ENCODE measurements at regions not wholly inside any gene's neighbourhood (a gene's known extent, or its start where the extent isn't known, plus 50 kb on each side); places are given as distances from the start of the nearest gene placed in this dataset.

DNA sequence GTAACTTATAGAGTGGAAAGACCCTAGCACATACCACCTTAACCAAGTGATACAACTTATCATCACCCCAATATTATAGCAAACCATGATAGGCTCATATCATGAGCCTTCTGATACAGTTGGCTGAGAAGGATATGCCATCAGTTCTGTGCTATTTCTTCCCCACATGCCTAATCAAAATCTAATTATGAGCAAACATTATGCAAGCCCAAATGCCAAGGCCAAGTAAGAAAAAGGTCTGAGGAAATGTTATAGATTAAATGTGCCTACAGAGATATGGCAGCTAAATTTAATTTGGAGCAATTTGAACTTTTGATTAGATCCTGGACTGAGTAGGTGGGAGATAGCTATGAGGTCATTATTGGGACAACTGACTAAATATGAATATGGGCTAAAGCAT lies 225.9 kb upstream of the PMFBP1 start:
- TF ChIP-seq, protein P1, sequence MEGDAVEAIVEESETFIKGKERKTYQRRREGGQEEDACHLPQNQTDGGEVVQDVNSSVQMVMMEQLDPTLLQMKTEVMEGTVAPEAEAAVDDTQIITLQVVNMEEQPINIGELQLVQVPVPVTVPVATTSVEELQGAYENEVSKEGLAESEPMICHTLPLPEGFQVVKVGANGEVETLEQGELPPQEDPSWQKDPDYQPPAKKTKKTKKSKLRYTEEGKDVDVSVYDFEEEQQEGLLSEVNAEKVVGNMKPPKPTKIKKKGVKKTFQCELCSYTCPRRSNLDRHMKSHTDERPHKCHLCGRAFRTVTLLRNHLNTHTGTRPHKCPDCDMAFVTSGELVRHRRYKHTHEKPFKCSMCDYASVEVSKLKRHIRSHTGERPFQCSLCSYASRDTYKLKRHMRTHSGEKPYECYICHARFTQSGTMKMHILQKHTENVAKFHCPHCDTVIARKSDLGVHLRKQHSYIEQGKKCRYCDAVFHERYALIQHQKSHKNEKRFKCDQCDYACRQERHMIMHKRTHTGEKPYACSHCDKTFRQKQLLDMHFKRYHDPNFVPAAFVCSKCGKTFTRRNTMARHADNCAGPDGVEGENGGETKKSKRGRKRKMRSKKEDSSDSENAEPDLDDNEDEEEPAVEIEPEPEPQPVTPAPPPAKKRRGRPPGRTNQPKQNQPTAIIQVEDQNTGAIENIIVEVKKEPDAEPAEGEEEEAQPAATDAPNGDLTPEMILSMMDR (IDR thresholded peaks at IDR 0.05) = no peak
- no peak for TF ChIP-seq POLR2A (IDR thresholded peaks at IDR 0.05; ENCODE audit: low read depth)
- TF ChIP-seq POLR2AphosphoS5 (IDR thresholded peaks at IDR 0.05) = no peak

Measured in esophagus muscularis mucosa (tissue), 3 donors.